ENCODE measurements at regions not wholly inside any gene's neighbourhood (a gene's known extent, or its start where the extent isn't known, plus 50 kb on each side); places are given as distances from the start of the nearest gene placed in this dataset.

GRCh38 chr10:88023676-88024075, 160.3 kb downstream of the PTEN start:
- DNase-seq = no peak

GRCh38 chr10:88026031-88026430, 162.6 kb downstream of the PTEN start:
- DNase-seq = no peak

GRCh38 chr10:88027570-88027969, 164.1 kb downstream of the PTEN start:
- no peak for DNase-seq

- DNase-seq = no peak
Observed at GRCh38 chr10:88028072-88028471, 164.6 kb downstream of the PTEN start.

- no peak for DNase-seq
Observed at GRCh38 chr10:88028654-88029053, 165.2 kb downstream of the PTEN start.

GRCh38 chr10:88032566-88032965, 169.1 kb downstream of the PTEN start:
- no peak for DNase-seq

- no peak for DNase-seq
Observed at GRCh38 chr10:88033385-88033784, 170.0 kb downstream of the PTEN start.

- no peak for DNase-seq
Observed at GRCh38 chr10:88033793-88034192, 170.4 kb downstream of the PTEN start.

- no peak for DNase-seq
Observed at GRCh38 chr10:88036126-88036525, 172.7 kb downstream of the PTEN start.

- no peak for DNase-seq
Observed at GRCh38 chr10:88037623-88038022, 174.2 kb downstream of the PTEN start.

GRCh38 chr10:88038268-88038667, 174.8 kb downstream of the PTEN start:
- no peak for DNase-seq

- DNase-seq = no peak
Observed at GRCh38 chr10:88039496-88040200, 176.2 kb downstream of the PTEN start.

GRCh38 chr10:88041243-88042159, 178.1 kb downstream of the PTEN start:
- no peak for DNase-seq

- peak; percentile 13 for DNase-seq
Observed at GRCh38 chr10:88042160-88043100, 179.0 kb downstream of the PTEN start.

- no peak for DNase-seq
Observed at GRCh38 chr10:88045096-88045495, 181.7 kb downstream of the PTEN start.

- DNase-seq = peak; percentile 18
Observed at GRCh38 chr10:88045656-88046415, 182.4 kb downstream of the PTEN start.

GRCh38 chr10:88047579-88047978, 184.2 kb downstream of the PTEN start:
- DNase-seq = no peak

- DNase-seq = no peak
Observed at GRCh38 chr10:88048312-88048711, 184.9 kb downstream of the PTEN start.

GRCh38 chr10:88049204-88049603, 185.8 kb downstream of the PTEN start:
- DNase-seq = no peak

- no peak for DNase-seq
Observed at GRCh38 chr10:88057720-88058119, 194.3 kb downstream of the PTEN start.

- no peak for DNase-seq
Observed at GRCh38 chr10:88058750-88059149, 195.3 kb downstream of the PTEN start.

GRCh38 chr10:88059190-88059589, 195.8 kb downstream of the PTEN start:
- DNase-seq = no peak
